ENCODE measurements at regions not wholly inside any gene's neighbourhood (a gene's known extent, or its start where the extent isn't known, plus 50 kb on each side); places are given as distances from the start of the nearest gene placed in this dataset.

GRCh38 chr2:59665021-59665420 lies 888.4 kb downstream of the BCL11A start:
- TF ChIP-seq CTCF (IDR thresholded peaks at IDR 0.05; ENCODE audit: insufficient read depth, low read length) (no peak), REST (IDR thresholded peaks at IDR 0.05; ENCODE audit: insufficient replicate concordance, low read depth) (no peak), POLR2AphosphoS5 (IDR thresholded peaks at IDR 0.05; ENCODE audit: low read depth) (no peak)

All from HL-60 (cell line).